Activated CD4-positive, alpha-beta T cell treated with anti-CD3 and anti-CD28 coated beads, Interleukin-10, Interleukin-2, amounts not matched to agents 100 ng/mL and 50 ng/mL, durations not matched to agents 16 hours and 8 hours (primary cell): ENCODE measurements at regions not wholly inside any gene's neighbourhood (a gene's known extent, or its start where the extent isn't known, plus 50 kb on each side); places are given as distances from the start of the nearest gene placed in this dataset.

Experiments used
- DNase-seq: peaks from one replicate; pipeline ENCODE4 v3.0.0-alpha.2; 2020

GRCh38 chr12:84361651-84362551 is 550.7 kb downstream of the SLC6A15 start:
- no peak for DNase-seq

GRCh38 chr12:84357314-84357713 is 555.3 kb downstream of the SLC6A15 start:
- DNase-seq, result no peak

- no peak for DNase-seq
Measured at GRCh38 chr12:84356224-84356623, 556.4 kb downstream of the SLC6A15 start.

- no peak for DNase-seq
Measured at GRCh38 chr12:84355561-84355960, 557.0 kb downstream of the SLC6A15 start.

GRCh38 chr12:84348582-84348981 is 564.0 kb downstream of the SLC6A15 start:
- DNase-seq, result no peak

GRCh38 chr12:84341467-84342193 is 571.0 kb downstream of the SLC6A15 start:
- DNase-seq, result no peak

GRCh38 chr12:84336231-84336630 is 576.4 kb downstream of the SLC6A15 start:
- no peak for DNase-seq

- no peak for DNase-seq
Measured at GRCh38 chr12:84329938-84330337, 582.7 kb downstream of the SLC6A15 start.

GRCh38 chr12:84315926-84316325 is 596.7 kb downstream of the SLC6A15 start:
- DNase-seq, result no peak

GRCh38 chr12:84313323-84313675 is 599.3 kb downstream of the SLC6A15 start:
- no peak for DNase-seq

- DNase-seq, result no peak
Measured at GRCh38 chr12:84308211-84308610, 604.4 kb downstream of the SLC6A15 start.

GRCh38 chr12:84305144-84305543 is 607.5 kb downstream of the SLC6A15 start:
- DNase-seq, result no peak

- DNase-seq, result no peak
Measured at GRCh38 chr12:84294246-84294645, 618.4 kb downstream of the SLC6A15 start.

- no peak for DNase-seq
Measured at GRCh38 chr12:84290168-84290567, 622.4 kb downstream of the SLC6A15 start.

GRCh38 chr12:84277986-84278385 is 634.6 kb downstream of the SLC6A15 start:
- no peak for DNase-seq

GRCh38 chr12:84276215-84276614 is 636.4 kb downstream of the SLC6A15 start:
- DNase-seq, result no peak

- no peak for DNase-seq
Measured at GRCh38 chr12:84272324-84272723, 640.3 kb downstream of the SLC6A15 start.

- no peak for DNase-seq
Measured at GRCh38 chr12:84270470-84271140, 642.0 kb downstream of the SLC6A15 start.

GRCh38 chr12:84247931-84248330 is 664.7 kb downstream of the SLC6A15 start:
- no peak for DNase-seq

- DNase-seq, result no peak
Measured at GRCh38 chr12:84243686-84244085, 668.9 kb downstream of the SLC6A15 start.

GRCh38 chr12:84222841-84223240 is 689.8 kb downstream of the SLC6A15 start:
- no peak for DNase-seq

- DNase-seq, result no peak
Measured at GRCh38 chr12:84218406-84218805, 694.2 kb downstream of the SLC6A15 start.

GRCh38 chr12:84201976-84202375 is 710.6 kb downstream of the SLC6A15 start:
- DNase-seq, result no peak
